BLaER1 treated with 17β-estradiol and CSF1 and Interleukin-3, amounts not matched to agents 10 nM and 100 nM (cell line): ENCODE measurements at regions not wholly inside any gene's neighbourhood (a gene's known extent, or its start where the extent isn't known, plus 50 kb on each side); places are given as distances from the start of the nearest gene placed in this dataset.

Experiments
- H3K27ac ChIP-seq, 11 experiments: shearing (Covaris generic); formaldehyde crosslinking; 2 replicates each; pipeline ENCODE4 v1.8.1; 2022
- H3K27me3 ChIP-seq, 11 experiments: shearing (Covaris generic); formaldehyde crosslinking; 2 replicates each; pipeline ENCODE4 v1.8.1; 2022
- H3K36me3 ChIP-seq, 11 experiments: shearing (Covaris generic); formaldehyde crosslinking; 2 replicates each; pipeline ENCODE4 v1.8.1; 2022
- H3K4me1 ChIP-seq, 10 experiments: shearing (Covaris generic); formaldehyde crosslinking; 2 replicates each; pipeline ENCODE4 v1.8.1; 2022
- H3K4me2 ChIP-seq, 11 experiments: shearing (Covaris generic); formaldehyde crosslinking; 2 replicates each; pipeline ENCODE4 v1.8.1; 2022
- H3K4me3 ChIP-seq, 10 experiments: shearing (Covaris generic); formaldehyde crosslinking; 2 replicates each; pipeline ENCODE4 v1.8.1; 2022
- H3K9ac ChIP-seq, 11 experiments: shearing (Covaris generic); formaldehyde crosslinking; 2 replicates each; pipeline ENCODE4 v1.8.1; 2022
- H3K9me3 ChIP-seq, 11 experiments: shearing (Covaris generic); formaldehyde crosslinking; replicated peaks in 1 of 11; 2 replicates each; pipeline ENCODE4 v1.8.1; 2022
- H4K20me1 ChIP-seq, 11 experiments: shearing (Covaris generic); formaldehyde crosslinking; 2 replicates each; pipeline ENCODE4 v1.8.1; 2022
- Cebpa-rat ChIP-seq, 11 experiments: shearing (Covaris generic); IDR thresholded peaks; 2 replicates each; pipeline ENCODE4 v1.8.1; 2022

DNA sequence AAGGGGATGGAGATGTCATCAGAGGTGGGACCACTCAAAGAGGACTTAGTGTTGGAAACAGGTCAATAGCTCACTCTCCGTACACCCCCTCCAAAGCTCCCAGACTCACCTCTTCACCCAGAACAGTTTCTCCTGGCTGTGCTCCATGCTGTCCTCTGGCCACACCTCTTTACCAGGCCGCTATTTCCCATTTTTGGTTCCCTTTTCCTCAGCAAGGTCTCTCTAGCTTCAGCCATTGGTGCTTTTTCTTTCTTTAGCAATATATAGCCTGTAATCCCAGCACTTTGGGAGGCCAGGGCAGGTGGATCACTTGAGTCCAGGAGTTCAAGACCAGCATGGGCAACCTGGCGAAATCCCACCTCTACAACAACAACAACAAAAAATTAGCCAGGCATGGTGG, 123.6 kb upstream of the SMAD3 start:
- Histone ChIP-seq H3K36me3 (no peaks in the 10 kb centered on the region), H3K9ac (no peak overlapping the region), H3K4me3 (no peak overlapping the region), H3K27ac (no peak overlapping the region), H4K20me1 (no peaks in the 10 kb centered on the region; a peak in 1 of 22 replicates), H3K27me3 (no peaks in the 10 kb centered on the region), H3K9me3 (peaks cover 8 to 17% (median 14%) of the 10 kb centered on the region in 11 experiments; a peak in 17 of 22 replicates), H3K4me1 (peaks cover 20 to 33% (median 23%) of the 10 kb centered on the region in 10 experiments; a peak in 19 of 20 replicates), H3K4me2 (peak overlapping the region in 3 of 11 experiments; percentile 18 to 65 (median 35); a peak in 5 of 22 replicates)
- no peak for TF ChIP-seq Cebpa-rat (IDR thresholded peaks at IDR 0.05)

DNA sequence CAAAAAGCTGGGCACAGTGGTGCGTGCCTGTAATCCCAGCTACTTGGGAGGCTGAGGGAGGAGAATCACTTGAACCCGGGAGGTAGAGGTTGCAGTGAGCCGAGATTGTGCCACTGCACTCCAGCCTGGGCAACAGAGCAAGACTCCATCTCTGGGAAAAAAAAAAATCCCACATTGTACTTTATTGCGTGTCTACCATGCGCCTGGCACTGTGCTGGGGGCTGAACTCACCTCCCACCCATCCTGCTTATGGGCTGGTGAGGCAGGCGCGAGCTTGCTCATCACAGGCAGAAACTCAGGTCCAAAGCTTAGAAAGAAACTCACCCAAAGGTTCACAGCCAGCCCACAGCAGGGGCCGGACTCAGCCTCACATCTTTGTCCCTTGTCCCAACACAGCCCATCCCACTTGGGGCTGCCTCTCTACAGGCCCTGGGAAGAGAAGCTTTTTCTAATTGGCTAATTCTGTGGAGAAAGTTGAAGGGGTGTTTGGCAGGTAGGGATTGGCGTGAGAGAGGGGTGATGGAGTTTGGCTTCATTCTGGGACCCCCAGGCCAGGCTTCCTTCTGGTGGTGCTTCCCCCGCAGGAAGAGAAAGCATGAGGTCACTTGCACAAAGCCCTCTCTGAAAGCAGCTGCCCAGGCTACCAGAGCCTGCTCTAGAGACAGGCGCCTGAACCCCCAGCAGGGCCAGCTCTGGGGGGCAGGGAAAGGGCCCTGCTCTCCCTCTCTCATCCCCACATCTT, 122.6 kb upstream of the SMAD3 start:
- no peaks in the 10 kb centered on the region; a peak in 1 of 22 replicates for H4K20me1 ChIP-seq
- TF ChIP-seq Cebpa-rat (IDR thresholded peaks at IDR 0.05): no peak
- H3K27ac ChIP-seq: no peak overlapping the region
- H3K4me3 ChIP-seq: no peak overlapping the region
- H3K4me1 ChIP-seq: peaks cover 21 to 43% (median 30%) of the 10 kb centered on the region in 10 experiments
- H3K9ac ChIP-seq: no peak overlapping the region
- peaks cover 1 to 8% (median 7%) of the 10 kb centered on the region in 11 experiments; a peak in 15 of 22 replicates for H3K9me3 ChIP-seq
- H3K4me2 ChIP-seq: peak overlapping the region in 2 of 11 experiments; percentile 21 to 65; a peak in 2 of 22 replicates
- no peaks in the 10 kb centered on the region for H3K27me3 ChIP-seq
- H3K36me3 ChIP-seq: no peaks in the 10 kb centered on the region

DNA sequence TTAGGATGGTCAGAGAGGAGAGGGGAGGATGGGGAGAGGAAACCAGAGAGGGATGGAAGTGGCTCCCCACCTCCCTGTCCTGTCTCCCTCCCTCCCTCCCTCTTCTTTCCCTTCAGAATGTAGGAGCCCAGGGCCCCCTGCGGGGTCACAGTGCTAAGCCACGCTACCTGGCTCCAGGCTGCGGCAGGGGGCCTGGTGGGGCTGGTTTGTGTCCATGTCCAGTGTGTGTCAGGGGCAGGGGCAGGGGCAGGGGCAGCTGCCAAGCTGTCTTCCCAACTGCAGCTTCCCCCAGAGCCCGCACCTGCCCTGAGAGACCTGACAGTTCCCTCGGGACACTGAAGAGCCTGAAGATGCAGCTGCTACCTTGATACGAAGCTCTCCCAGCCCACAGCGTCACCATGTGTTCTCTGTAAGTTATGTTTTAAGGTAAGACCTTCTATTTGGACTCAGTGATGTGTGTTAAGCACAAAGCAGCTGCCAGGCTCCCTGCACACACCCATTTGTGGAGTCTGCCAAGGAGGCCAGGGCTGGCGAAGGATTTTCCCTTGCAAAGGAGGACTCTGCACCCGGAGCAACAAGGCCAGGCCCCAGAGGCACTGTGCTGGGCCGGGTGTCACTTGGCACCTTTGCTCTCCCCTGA, 121.8 kb upstream of the SMAD3 start:
- H3K9ac ChIP-seq: no peak overlapping the region
- H3K4me2 ChIP-seq: peak overlapping the region in 9 of 11 experiments; percentile 12 to 61 (median 36); a peak in 14 of 22 replicates
- no peak overlapping the region for H3K4me3 ChIP-seq
- H3K4me1 ChIP-seq: peaks cover 21 to 50% (median 33%) of the 10 kb centered on the region in 10 experiments
- no peaks in the 10 kb centered on the region for H3K27me3 ChIP-seq
- H3K36me3 ChIP-seq: no peaks in the 10 kb centered on the region
- no peak overlapping the region for H3K27ac ChIP-seq
- no peaks in the 10 kb centered on the region; a peak in 1 of 22 replicates for H4K20me1 ChIP-seq
- peaks cover 0 to under 1% (median 0%) of the 10 kb centered on the region in 11 experiments; a peak in 2 of 22 replicates for H3K9me3 ChIP-seq
- TF ChIP-seq Cebpa-rat (IDR thresholded peaks at IDR 0.05): no peak

DNA sequence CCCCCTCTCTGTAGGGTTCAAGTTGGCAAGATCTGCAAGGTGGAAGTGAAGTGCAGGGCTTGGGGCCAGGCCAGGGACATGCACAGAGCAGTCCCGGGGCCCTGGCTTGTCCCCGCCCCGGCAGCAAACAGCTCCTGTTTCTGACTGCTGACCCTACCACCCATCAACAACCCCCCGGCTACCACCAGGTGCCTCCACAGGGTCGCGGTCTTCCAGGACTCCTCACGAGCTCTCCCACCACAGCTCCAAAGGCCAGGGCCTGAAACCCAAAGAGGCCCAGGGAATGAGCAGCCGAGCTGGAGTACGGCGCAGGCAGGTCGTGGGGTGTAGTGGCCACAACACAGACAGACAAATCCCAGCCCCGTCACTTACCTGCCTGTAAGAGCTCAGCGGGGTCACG, 121.3 kb upstream of the SMAD3 start:
- Histone ChIP-seq H3K27me3 (no peaks in the 10 kb centered on the region), H3K9me3 (no peaks in the 10 kb centered on the region), H3K4me3 (no peak overlapping the region), H3K9ac (no peak overlapping the region), H3K4me2 (peak overlapping the region in 10 of 11 experiments; percentile 12 to 61 (median 34); a peak in 15 of 22 replicates), H3K36me3 (no peaks in the 10 kb centered on the region), H4K20me1 (no peaks in the 10 kb centered on the region; a peak in 1 of 22 replicates), H3K27ac (no peak overlapping the region), H3K4me1 (peaks cover 20 to 56% (median 33%) of the 10 kb centered on the region in 10 experiments)
- TF ChIP-seq Cebpa-rat (IDR thresholded peaks at IDR 0.05): no peak

DNA sequence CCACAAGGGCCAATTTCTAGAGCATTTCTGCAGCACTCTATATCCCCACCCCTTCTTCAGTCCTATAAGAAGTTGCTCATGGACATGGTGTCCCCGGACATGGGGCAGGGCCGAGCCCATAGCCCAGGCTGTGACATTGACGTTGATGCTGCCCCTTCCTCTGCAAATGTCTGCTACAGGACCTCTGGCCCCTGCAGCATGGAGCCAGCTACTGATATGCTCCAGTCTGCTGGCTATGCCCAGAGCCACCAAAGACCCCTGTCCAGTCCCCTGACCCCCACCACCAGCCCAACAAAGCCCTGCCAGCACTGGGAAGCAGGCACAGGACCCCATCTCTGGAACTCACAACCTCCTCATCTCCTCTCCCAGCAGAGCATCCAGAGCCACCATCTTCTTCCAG, 120.1 kb upstream of the SMAD3 start:
- Histone ChIP-seq H3K36me3 (no peaks in the 10 kb centered on the region), H3K27ac (no peak overlapping the region), H3K27me3 (no peaks in the 10 kb centered on the region), H3K4me3 (no peak overlapping the region), H3K9ac (no peak overlapping the region; a peak in 1 of 22 replicates), H3K9me3 (no peaks in the 10 kb centered on the region), H3K4me1 (peaks cover 10 to 66% (median 27%) of the 10 kb centered on the region in 10 experiments; a peak in 19 of 20 replicates), H4K20me1 (no peaks in the 10 kb centered on the region; a peak in 1 of 22 replicates), H3K4me2 (no peak overlapping the region)
- TF ChIP-seq Cebpa-rat (IDR thresholded peaks at IDR 0.05): no peak

DNA sequence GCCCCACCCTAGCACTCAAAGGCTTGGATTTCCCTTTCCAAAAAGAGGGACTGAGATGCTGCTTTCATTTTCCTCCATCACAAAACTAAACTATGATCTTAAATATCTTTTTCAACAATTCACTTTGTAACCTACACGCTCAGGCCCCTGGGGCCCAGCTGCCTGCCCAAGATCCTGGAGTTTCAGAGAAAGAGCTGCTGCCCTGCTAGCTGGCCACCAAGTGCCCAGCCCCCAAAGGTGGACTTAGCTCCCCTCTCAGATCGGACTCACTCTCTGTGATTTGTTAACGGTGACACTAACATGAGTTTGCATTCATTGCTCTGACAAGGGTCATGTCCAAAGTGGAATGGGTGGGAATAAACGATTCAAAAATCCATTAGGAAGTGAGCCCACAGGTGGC, 119.6 kb upstream of the SMAD3 start:
- Histone ChIP-seq H3K36me3 (no peaks in the 10 kb centered on the region), H3K4me1 (peaks cover 10 to 72% (median 33%) of the 10 kb centered on the region in 10 experiments; a peak in 19 of 20 replicates), H3K9me3 (no peaks in the 10 kb centered on the region), H3K4me3 (no peak overlapping the region), H4K20me1 (no peaks in the 10 kb centered on the region; a peak in 1 of 22 replicates), H3K4me2 (no peak overlapping the region), H3K9ac (peak overlapping the region in 1 of 11 experiments; percentile 6; a peak in 2 of 22 replicates), H3K27me3 (no peaks in the 10 kb centered on the region), H3K27ac (no peak overlapping the region)
- TF ChIP-seq Cebpa-rat (IDR thresholded peaks at IDR 0.05): no peak

DNA sequence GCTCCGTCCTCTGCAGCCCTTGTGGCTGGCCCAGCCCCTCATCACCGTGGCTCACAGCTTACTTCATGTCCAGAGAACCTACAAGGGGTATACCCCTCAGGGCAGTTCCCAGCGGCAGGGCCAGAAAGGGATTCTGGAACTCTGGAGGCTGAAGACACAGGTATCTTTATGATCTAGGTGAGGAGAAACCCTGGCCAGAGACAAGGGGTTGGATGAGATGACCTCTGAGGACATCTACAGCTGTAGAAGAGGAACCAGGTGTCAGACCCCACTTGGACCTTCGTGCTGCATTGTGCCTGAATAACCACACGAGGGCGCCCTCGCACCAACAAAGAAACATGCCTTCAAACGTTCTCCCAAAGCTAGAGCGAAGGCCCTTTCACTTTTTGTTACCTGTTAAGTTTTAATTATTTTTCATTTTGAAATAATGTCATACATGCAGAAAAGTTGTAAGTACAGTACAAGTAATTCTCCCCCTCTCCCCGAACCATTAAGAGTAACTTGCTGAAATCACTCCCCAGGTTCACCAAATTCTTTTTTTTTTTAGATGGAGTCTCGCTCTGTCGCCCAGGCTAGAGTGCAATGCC, 118.7 kb upstream of the SMAD3 start:
- no peak overlapping the region for H3K27ac ChIP-seq
- no peak overlapping the region for H3K4me3 ChIP-seq
- H3K9ac ChIP-seq: no peak overlapping the region

DNA sequence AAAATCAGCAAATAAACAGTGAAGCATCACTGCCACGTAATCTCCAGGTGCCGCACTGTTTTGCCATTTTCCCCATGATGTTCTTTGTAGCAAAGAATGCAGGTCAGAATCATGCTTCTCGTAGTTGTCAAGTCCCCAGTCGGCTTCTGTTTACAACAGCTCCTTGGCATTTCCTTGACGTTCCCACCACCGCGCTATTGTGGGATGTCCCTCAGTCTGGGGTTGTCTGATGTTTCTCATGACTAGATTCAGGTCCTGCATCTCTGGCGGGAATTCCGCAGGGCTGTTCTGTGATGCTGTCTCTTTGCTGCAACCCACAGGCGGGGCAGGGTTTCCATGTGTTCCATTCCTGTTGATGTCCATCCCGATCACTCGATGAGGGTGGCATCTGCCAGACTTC, 117.9 kb upstream of the SMAD3 start:
- Histone ChIP-seq H3K4me3 (no peak overlapping the region), H3K4me2 (peak overlapping the region in 5 of 11 experiments; percentile 16 to 87 (median 62); a peak in 9 of 22 replicates), H3K9ac (peak overlapping the region in 1 of 11 experiments; percentile 29; a peak in 1 of 22 replicates), H3K4me1 (peaks cover 17 to 73% (median 45%) of the 10 kb centered on the region in 10 experiments), H3K9me3 (no peaks in the 10 kb centered on the region), H4K20me1 (no peaks in the 10 kb centered on the region), H3K36me3 (no peaks in the 10 kb centered on the region), H3K27me3 (no peaks in the 10 kb centered on the region), H3K27ac (peak overlapping the region in 3 of 11 experiments; percentile 6 to 45 (median 30); a peak in 2 of 22 replicates)
- TF ChIP-seq Cebpa-rat (IDR thresholded peaks at IDR 0.05): no peak

More for the DNA sequence above, 118.7 kb upstream of the SMAD3 start:
- H3K9me3 ChIP-seq: no peaks in the 10 kb centered on the region
- no peaks in the 10 kb centered on the region for H3K27me3 ChIP-seq
- H3K4me2 ChIP-seq: peak overlapping the region in 6 of 11 experiments; percentile 1 to 87 (median 58); a peak in 9 of 22 replicates
- no peak for TF ChIP-seq Cebpa-rat (IDR thresholded peaks at IDR 0.05)
- H4K20me1 ChIP-seq: no peaks in the 10 kb centered on the region
- H3K36me3 ChIP-seq: no peaks in the 10 kb centered on the region
- peaks cover 10 to 72% (median 38%) of the 10 kb centered on the region in 10 experiments; a peak in 19 of 20 replicates for H3K4me1 ChIP-seq
